ENCODE measurements at regions not wholly inside any gene's neighbourhood (a gene's known extent, or its start where the extent isn't known, plus 50 kb on each side); places are given as distances from the start of the nearest gene placed in this dataset.
"Not testable (repeated sequence)": the region's sequence is repeated elsewhere in the genome, so short reads cannot be mapped to it uniquely, and the experiment has no call there.

DNA sequence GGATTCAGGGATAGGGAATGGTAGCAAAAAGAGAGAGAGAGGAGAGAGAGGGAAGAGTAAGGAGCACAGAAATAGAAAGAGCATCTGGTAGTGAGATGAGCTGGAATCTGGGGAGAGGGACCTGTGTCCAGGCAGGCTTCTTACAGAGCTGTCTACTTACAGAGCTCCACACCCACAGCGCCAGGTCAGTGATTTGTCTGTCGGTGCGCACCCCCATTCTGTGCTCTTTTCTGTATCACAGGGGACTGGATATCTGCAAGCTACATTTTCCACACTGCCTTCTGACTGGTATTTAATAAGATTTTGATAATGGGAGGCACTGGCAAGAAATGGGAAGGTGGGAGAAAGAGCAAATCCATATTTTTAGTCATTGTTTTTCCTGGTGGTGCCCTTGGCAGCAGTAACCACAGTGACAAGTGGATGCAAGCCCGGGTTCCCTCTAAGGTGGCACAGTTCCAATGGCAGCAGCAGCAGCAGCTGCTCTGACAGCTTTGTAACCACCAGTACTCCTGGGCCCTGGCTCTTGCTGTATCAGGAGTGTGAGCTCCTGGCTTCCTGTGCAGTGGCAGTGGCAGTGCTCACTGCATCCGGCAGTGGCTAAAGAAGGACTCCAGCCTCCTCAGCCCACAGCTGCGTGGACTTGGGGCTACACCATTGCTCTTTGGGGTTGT, 300.5 kb downstream of the TRIML1 start:
- Mint-ChIP-seq H3K36me3 (ENCODE audit: low read depth) (no peaks in the 10 kb centered on the region), H3K27ac (no peak overlapping the region), H3K9me3 (no peaks in the 10 kb centered on the region), H3K27me3 (ENCODE audit: low read depth) (peaks cover 9% of the 10 kb centered on the region), H3K4me1 (no peaks in the 10 kb centered on the region), H3K4me3 (no peak overlapping the region)
- TF ChIP-seq, protein P1, sequence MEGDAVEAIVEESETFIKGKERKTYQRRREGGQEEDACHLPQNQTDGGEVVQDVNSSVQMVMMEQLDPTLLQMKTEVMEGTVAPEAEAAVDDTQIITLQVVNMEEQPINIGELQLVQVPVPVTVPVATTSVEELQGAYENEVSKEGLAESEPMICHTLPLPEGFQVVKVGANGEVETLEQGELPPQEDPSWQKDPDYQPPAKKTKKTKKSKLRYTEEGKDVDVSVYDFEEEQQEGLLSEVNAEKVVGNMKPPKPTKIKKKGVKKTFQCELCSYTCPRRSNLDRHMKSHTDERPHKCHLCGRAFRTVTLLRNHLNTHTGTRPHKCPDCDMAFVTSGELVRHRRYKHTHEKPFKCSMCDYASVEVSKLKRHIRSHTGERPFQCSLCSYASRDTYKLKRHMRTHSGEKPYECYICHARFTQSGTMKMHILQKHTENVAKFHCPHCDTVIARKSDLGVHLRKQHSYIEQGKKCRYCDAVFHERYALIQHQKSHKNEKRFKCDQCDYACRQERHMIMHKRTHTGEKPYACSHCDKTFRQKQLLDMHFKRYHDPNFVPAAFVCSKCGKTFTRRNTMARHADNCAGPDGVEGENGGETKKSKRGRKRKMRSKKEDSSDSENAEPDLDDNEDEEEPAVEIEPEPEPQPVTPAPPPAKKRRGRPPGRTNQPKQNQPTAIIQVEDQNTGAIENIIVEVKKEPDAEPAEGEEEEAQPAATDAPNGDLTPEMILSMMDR (IDR thresholded peaks at IDR 0.05; ENCODE audit: unreplicated experiment in 3 of 3): no peak

DNA sequence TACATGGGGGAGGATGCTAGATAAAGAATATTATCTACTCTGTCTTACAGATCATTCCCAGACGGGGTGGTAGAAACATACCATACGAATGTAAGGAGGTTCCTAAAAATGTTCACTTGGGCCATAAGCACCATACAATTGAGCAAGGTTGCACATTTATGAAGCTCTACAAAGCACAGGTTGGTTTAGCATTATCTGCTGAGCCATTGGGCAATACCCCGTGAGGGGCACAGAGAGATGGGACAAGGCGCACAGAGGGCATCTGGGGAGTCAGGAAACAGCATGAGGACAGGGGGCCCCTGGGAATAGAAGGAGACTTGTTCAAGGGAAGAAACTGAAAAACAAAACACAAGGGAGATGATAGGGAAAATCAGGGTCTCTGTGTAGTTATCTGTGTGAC, 305.3 kb downstream of the TRIML1 start:
- TF ChIP-seq, protein P1 (IDR thresholded peaks at IDR 0.05; ENCODE audit: unreplicated experiment in 3 of 3): no peak
- Mint-ChIP-seq H3K27me3 (ENCODE audit: low read depth) (peaks cover 9% of the 10 kb centered on the region), H3K4me1 (no peaks in the 10 kb centered on the region), H3K9me3 (no peaks in the 10 kb centered on the region), H3K4me3 (no peak overlapping the region), H3K36me3 (ENCODE audit: low read depth) (no peaks in the 10 kb centered on the region), H3K27ac (no peak overlapping the region)

DNA sequence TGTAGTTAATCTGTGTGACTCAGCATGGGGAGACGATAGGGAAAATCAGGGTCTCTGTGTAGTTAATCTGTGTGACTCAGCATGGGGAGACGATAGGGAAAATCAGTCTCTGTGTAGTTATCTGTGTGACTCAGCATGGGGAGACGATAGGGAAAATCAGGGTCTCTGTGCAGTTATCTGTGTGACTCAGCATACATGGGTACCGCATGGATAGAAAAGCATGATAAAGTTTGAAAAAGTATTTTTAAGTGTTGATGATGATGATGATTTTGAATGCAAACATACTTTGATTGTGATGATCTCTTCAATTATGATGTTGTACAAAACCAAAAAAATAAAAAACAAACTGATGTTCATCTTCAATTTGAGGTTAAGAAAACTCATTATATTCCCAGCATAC, 309.8 kb downstream of the TRIML1 start:
- not testable (repeated sequence) for H3K9me3 Mint-ChIP-seq; H3K27ac Mint-ChIP-seq; H3K27me3 Mint-ChIP-seq (ENCODE audit: low read depth); H3K4me1 Mint-ChIP-seq; H3K4me3 Mint-ChIP-seq; H3K36me3 Mint-ChIP-seq (ENCODE audit: low read depth)

DNA sequence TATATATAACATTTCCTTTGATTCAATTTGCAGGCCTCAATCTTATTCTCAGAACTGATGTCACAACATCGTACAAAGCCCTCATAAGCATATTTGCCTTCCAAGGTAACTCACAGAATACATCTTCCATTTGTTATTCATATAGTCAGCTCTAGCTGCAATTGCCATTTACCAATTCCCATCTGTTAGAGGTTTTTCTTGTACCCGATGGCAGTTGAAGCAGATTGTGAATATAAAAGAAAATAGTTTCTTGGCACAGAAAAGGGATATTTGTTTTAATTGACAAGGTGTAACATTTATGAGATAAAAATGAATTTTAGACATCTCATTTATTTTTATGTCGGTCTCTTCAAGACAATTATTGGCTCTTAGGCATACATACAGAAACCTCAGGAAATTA, 311.3 kb downstream of the TRIML1 start:
- Mint-ChIP-seq H3K27ac (no peak overlapping the region), H3K4me1 (peaks cover 5% of the 10 kb centered on the region), H3K27me3 (ENCODE audit: low read depth) (no peaks in the 10 kb centered on the region), H3K36me3 (ENCODE audit: low read depth) (no peaks in the 10 kb centered on the region), H3K9me3 (no peaks in the 10 kb centered on the region), H3K4me3 (no peak overlapping the region)
- TF ChIP-seq, protein P1 (IDR thresholded peaks at IDR 0.05; ENCODE audit: unreplicated experiment in 3 of 3): no peak

DNA sequence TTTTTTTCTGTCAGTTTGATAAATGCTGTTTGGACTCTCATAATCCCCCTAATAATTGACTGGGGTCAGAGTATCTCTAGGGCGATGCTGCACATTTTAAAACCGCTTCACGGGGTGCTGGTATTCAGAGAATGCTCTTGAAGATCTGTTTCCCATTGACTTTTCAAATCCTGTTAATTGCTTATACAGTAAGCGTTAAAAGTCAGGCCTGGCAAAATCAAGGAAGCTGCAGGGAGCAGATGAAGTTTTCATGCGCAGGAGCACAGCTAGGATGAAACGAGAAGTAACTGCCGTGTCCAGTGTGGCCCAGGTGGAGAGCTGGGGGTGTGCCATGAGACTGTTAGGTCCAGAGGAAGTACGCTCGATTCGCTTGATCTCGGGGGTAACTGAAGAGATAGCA, 312.9 kb downstream of the TRIML1 start:
- no peak overlapping the region for H3K4me3 Mint-ChIP-seq
- H3K4me1 Mint-ChIP-seq: peaks cover 5% of the 10 kb centered on the region
- no peaks in the 10 kb centered on the region for H3K9me3 Mint-ChIP-seq
- H3K27me3 Mint-ChIP-seq (ENCODE audit: low read depth): no peaks in the 10 kb centered on the region
- peak overlapping the region in 1 of 3 experiments; percentile 33 for H3K27ac Mint-ChIP-seq
- no peaks in the 10 kb centered on the region for H3K36me3 Mint-ChIP-seq (ENCODE audit: low read depth)
- TF ChIP-seq, protein P1 (IDR thresholded peaks at IDR 0.05; ENCODE audit: unreplicated experiment in 3 of 3): no peak

DNA sequence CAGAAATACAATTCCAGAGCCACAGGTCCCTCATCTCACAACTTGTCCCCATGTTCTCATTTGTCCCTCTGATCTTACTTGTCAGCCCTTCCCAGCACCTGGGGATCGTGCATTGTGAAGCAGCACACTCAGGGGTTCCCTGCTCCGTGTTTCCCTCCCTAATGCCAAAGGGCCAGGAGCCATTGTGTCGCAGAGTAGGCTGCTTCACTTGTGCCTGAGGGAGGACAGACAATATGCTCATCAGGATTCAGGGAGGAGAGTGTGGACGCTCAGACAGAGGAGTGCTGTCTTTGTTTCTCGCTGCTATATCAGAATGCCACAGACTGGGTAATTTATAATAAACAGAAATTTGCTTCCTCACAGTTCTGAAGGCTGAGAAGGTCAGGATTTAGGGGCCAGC, 315.3 kb downstream of the TRIML1 start:
- Mint-ChIP-seq H3K4me1 (peaks cover 5% of the 10 kb centered on the region), H3K27me3 (ENCODE audit: low read depth) (peaks cover 4% of the 10 kb centered on the region), H3K4me3 (no peak overlapping the region), H3K27ac (no peak overlapping the region), H3K36me3 (ENCODE audit: low read depth) (peaks cover 4% of the 10 kb centered on the region), H3K9me3 (peaks cover 5% of the 10 kb centered on the region)
- TF ChIP-seq, protein P1 (IDR thresholded peaks at IDR 0.05; ENCODE audit: unreplicated experiment in 3 of 3): no peak

Measured in nephron (organoid).